ENCODE measurements at regions not wholly inside any gene's neighbourhood (a gene's known extent, or its start where the extent isn't known, plus 50 kb on each side); places are given as distances from the start of the nearest gene placed in this dataset.
"Not testable (repeated sequence)": the region's sequence is repeated elsewhere in the genome, so short reads cannot be mapped to it uniquely, and the experiment has no call there.

GRCh38 chr6:8846680-8847079 is 411.3 kb upstream of the SLC35B3 start:
- not testable (repeated sequence) for DNase-seq

- no peak for DNase-seq
Measured at GRCh38 chr6:8845690-8846089, 410.3 kb upstream of the SLC35B3 start.

GRCh38 chr6:8844968-8845367 is 409.6 kb upstream of the SLC35B3 start:
- no peak for DNase-seq

- no peak for DNase-seq
Measured at GRCh38 chr6:8839626-8840025, 404.3 kb upstream of the SLC35B3 start.

- DNase-seq: no peak
Measured at GRCh38 chr6:8837343-8837742, 402.0 kb upstream of the SLC35B3 start.

- not testable (repeated sequence) for DNase-seq
Measured at GRCh38 chr6:8832695-8833094, 397.4 kb upstream of the SLC35B3 start.

GRCh38 chr6:8831366-8832152 is 396.2 kb upstream of the SLC35B3 start:
- DNase-seq: no peak

GRCh38 chr6:8830794-8831193 is 395.4 kb upstream of the SLC35B3 start:
- DNase-seq: no peak

GRCh38 chr6:8829796-8830195 is 394.5 kb upstream of the SLC35B3 start:
- no peak for DNase-seq

- no peak for DNase-seq
Measured at GRCh38 chr6:8829296-8829695, 394.0 kb upstream of the SLC35B3 start.

- no peak for DNase-seq
Measured at GRCh38 chr6:8828376-8828775, 393.0 kb upstream of the SLC35B3 start.

GRCh38 chr6:8825726-8826125 is 390.4 kb upstream of the SLC35B3 start:
- no peak for DNase-seq

GRCh38 chr6:8821981-8822381 is 386.6 kb upstream of the SLC35B3 start:
- DNase-seq: no peak

GRCh38 chr6:8820313-8820712 is 385.0 kb upstream of the SLC35B3 start:
- no peak for DNase-seq

GRCh38 chr6:8819446-8819845 is 384.1 kb upstream of the SLC35B3 start:
- DNase-seq: no peak

- no peak for DNase-seq
Measured at GRCh38 chr6:8814440-8815000, 379.2 kb upstream of the SLC35B3 start.

GRCh38 chr6:8810325-8810724 is 375.0 kb upstream of the SLC35B3 start:
- no peak for DNase-seq

GRCh38 chr6:8809662-8810061 is 374.3 kb upstream of the SLC35B3 start:
- DNase-seq: no peak

GRCh38 chr6:8803181-8803760 is 367.9 kb upstream of the SLC35B3 start:
- no peak for DNase-seq

GRCh38 chr6:8802397-8802796 is 367.1 kb upstream of the SLC35B3 start:
- DNase-seq: not testable (repeated sequence)

- DNase-seq: no peak
Measured at GRCh38 chr6:8794420-8794819, 359.1 kb upstream of the SLC35B3 start.

- no peak for DNase-seq
Measured at GRCh38 chr6:8789878-8790277, 354.5 kb upstream of the SLC35B3 start.

GRCh38 chr6:8785223-8785622 is 349.9 kb upstream of the SLC35B3 start:
- no peak for DNase-seq

- no peak for DNase-seq
Measured at GRCh38 chr6:8783191-8783590, 347.8 kb upstream of the SLC35B3 start.

Measured in CD4-positive, alpha-beta T cell treated with Interleukin-1 beta for 1 hour (primary cell).